Midbrain (tissue), 1 donor: ENCODE measurements at regions not wholly inside any gene's neighbourhood (a gene's known extent, or its start where the extent isn't known, plus 50 kb on each side); places are given as distances from the start of the nearest gene placed in this dataset.

Source experiments
- DNase-seq: peaks from one replicate; lab custom pipeline; 2025; lab: John Stamatoyannopoulos, UW

DNA sequence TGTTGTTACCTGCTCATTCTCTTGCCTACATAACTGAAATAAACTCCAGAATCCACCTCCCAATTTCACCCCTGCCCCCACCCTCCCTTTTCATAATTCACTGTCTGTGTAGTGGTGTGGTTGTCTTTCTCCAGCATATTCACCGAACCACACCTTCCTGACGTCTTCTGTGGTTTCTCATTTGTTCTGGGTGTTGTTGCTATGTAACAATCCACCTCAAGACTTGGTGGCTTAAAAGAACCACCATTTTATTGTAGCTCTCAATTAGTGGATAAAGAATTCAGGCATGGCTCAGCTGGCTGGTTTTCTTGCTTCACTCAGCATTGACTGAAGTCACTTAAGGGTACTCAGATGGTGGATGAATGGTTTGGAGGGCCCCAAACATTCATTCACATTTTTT is 229.8 kb downstream of the MAF start:
- no peak for DNase-seq

DNA sequence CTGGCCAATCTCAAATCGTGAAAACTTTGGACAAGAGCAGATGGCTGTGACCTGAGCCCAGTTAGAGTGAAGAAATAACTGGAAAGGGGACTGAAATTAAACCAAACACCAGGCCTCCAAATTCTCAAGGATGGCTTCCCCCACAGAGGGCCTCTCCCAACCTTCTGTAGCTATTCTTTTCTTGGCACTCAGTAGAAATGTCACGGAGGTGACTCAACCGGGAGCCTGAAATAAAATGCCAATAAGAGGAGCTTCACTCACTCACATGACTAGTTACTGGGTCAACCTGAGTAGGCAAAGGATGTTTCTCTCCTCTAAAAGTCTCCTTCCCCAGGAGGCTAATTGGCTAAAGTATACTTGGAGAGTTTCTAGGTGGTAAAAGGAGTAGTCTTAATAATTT is 230.7 kb downstream of the MAF start:
- DNase-seq: no peak

DNA sequence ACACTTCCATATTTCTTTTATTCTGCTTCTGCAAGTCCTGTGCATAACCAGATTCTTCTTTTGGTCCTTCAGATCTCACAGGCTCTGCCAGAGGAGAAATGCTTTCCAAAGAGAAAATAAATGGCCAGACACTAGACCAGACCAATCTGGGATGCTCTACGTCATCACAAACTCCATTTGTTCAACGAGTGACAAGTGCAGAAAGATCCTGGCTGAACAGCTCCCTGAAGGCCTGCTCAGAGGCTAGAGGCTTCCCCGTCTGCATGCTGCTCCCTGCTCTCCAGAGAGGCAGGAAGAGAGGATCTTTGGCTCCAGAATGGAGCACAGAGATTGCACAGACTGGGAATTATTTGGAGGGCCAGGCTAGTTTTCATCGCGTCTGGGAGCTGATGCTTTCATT is 232.7 kb downstream of the MAF start:
- no peak for DNase-seq

DNA sequence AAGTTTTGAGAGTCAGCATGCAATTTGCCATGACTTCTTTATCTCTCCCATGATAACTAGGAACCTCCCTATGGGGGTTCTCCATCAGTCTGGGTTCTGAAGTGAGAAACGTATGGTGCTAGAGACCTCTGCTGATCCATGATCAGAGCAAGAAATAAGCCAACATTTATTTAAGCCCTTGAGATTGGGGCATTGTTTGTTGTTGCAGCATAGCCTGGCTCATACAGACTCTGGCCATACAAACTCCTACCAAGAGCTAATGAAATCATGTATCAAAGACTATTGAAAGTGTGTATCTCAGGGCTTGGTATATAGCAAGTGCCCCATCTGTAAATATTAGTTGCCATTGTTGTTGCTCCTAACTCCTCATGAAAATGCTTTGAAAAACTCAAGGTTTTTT is 233.9 kb downstream of the MAF start:
- no peak for DNase-seq

DNA sequence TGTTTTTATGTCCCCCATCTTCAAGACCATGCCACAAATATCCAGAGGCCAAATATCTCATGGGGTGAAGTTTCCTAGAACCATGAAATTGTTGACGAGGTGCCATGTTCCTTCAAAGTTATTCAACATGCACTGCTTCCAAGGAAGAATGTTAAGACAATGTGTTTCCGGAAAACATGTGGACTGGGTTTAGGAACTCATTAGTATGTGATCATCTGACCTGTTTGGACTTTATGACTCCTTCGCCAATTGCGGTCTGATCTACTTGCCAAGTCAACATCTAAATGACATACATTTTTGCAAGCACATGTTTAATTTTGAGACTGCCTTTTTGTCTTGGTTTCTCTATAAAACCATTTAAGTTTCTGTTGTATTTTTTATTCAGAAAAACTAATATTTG is 234.8 kb downstream of the MAF start:
- DNase-seq: no peak

DNA sequence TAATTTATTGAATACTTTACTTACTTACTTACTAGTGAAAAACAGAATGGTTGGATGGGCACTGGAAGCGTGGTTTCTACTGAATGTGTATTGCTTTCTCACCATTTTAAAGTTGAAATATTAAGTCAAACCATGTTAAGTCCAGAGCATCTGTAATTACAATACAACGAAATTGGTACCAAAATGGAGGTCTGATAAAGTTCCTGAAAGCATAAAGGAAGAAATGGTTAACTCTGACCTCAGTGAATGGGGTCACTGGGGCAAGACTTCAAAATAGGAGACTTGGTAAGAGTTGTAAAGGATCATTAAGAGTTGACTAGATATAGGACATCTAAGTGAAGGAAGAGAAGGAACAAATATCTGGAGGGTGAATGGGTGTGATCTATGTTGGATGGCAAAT is 237.1 kb downstream of the MAF start:
- no peak for DNase-seq

DNA sequence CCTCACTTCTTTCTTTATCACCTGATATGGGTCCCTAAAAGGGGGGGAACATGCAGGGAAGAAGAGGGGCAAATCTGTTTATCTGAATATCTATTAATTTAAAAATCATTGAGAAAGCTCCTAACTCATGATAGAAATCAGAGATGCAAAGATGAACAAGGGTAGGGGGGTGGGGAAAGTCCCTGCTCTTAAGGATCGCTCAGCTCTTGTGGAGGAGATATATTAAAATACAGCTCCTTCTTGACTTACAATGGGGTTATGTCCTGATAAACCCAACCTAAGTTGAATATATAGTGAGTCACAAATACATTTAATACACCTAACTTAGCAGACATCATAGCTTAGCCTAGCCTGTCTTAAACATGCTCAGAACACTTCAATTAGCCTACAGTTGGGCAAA is 237.5 kb downstream of the MAF start:
- DNase-seq: no peak

DNA sequence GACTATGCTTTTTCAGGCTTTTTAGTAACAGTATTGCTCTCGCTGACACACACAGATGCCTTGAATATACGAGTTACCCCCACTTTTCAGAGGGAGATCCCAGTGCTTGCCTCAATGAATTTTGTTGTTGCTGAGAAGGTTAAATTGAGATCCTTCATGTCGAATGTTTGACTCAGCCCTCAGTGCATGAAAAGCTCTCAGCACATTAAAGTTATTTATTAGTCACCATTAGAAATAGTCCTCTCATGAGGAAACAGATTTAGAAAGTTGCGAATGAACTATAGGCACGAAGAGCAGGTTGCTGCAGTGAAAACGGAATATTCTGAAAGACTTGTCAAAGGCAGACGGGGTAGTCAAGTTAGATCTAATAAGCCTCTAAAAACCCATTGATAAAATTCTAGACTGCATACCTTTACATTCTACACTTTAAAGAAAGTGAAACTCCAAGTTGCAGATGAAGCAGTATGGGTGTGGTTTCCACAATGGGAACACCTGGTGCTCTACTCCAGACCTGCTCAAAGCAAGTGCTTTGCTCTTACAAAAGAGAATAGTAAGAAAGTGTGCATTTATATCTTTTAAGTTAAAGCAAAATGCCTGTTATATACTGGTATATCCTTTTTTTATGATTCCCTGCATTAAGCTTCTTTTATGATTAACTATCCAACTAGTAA is 238.1 kb downstream of the MAF start:
- no peak for DNase-seq

DNA sequence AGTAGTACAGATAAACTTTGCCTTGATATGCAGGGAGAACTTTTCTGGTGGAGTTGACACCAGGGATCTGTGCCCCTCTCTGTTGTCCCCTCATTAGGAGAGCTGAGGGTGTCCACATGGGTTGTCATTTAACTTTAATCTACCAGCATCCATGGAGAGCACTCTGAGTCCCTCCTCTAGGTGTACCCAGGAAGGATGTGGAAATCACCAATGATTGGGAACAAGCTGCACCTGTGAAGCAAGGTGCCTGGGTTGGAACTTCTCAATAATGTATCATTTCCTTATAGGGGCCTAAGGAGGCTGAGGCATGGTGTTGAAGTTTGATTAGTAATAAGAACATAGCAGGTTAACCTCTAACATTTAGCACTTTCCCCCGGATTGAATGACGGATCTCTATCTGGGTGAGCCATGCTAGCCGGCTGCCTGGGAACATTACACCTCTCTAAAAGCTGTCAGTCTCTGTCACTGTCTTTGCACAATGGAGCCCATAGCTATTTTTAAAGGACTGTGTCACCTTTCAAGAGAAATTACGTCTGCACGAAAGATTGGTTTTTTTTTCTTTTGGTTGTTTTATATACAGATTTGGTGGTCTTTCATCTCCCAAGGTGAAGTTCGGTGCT is 239.3 kb downstream of the MAF start:
- DNase-seq: no peak

DNA sequence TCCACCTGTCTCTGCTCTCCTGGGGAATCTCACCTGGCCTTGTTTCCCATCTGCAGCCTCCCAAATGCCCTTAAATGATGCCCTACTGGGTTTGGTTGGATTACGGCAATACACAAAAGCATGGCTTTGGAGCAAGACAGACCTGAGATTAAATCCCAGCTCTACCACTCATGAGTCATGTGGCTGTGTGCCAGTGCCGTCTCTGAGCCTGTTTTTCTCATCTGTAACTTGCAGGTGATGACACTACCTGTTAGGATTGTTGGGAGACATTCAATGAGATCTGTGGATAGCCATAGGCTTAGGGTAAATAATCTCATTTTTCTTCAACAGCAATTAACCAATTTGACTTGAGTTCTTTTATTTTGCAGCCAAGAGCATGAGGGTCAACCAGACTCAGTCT is 240.3 kb downstream of the MAF start:
- DNase-seq: no peak

DNA sequence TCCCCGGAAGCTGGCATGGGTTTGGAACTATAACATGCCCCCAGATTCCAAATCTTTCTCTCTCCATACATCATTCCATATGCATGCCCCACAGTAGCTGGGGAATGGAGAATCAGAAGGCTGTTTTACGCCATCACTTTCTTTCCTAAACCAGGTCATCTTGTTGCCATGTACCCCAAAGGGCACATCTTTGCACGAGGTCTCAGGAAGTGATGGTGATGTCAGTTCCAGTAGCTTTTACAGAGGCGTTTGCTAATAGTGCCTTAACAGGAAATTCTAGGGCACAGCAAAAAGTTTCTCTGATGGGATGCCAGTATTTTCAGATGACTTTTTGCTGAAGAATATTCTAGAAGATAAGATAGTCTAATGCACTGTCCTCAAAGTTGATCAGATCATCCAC is 241.5 kb downstream of the MAF start:
- no peak for DNase-seq

DNA sequence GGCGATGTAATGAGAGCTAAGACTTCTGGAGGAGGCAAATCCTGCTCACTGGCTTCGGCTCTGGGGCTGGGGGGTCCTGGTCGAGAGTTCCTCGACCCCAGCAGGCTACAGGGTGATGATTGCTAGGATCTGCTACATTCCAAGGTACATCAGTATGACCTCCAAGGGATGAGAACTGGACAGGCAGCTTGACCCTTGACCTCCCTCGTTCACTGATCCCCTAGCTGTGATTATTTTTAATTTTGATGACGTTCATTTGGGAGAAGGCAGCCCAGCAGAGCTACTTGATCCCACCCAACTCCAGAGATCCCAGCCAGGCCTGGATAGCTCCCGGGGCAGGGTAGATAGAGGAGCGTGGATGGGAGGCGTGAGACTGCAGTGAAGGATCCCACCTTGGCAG is 242.3 kb downstream of the MAF start:
- no peak for DNase-seq

DNA sequence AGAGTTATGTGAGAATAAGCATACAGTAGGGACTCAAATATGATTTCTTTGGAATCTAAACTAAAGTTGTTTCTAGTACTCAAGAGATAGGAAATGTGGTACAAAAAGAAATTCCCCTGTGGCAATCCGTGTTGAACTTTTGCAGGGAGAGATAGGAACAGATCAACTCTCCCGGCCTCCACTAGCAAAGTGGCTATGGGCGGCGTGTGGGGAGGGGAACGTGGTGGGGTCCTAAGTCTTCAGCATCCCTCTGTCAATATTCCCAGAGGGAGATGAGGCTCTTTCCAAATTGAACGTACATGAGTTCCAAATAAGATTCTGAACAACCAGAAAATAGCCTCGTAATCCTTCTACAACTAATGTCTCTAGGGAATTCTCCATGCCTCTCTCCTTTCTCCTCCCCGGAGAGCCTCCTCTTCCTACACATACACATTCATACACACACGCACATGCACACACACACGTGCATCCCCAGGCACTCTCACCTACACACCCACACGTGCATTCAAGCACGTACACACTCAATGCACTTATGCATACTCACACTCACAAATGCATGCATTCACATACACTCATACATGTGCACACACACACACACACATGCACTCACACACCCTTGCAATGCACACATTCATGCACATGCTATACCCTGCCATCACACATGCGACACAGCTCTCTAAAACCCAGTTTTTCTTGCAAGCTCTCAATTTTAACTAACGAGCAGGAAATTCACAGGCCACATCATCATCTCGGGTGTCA is 244.8 kb downstream of the MAF start:
- DNase-seq: no peak

DNA sequence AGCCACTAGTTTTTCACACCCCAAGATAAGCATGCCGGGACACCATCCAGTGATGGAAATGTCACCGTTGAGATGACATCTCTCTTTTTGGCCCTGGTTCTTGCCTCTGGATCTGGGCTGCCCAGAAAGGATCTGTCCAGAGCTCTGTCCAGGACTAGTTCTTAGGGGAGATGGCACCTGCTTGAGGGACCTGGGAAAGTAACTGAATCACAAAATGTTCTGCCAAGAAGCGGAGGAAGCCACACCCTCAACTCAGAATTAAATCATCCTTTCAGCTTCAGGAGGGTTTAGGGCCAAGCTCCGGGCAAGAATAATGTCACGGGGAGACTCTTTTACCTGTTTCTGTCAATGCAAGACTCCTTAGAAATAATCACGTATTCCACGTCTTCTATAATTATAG is 248.6 kb downstream of the MAF start:
- DNase-seq: no peak

DNA sequence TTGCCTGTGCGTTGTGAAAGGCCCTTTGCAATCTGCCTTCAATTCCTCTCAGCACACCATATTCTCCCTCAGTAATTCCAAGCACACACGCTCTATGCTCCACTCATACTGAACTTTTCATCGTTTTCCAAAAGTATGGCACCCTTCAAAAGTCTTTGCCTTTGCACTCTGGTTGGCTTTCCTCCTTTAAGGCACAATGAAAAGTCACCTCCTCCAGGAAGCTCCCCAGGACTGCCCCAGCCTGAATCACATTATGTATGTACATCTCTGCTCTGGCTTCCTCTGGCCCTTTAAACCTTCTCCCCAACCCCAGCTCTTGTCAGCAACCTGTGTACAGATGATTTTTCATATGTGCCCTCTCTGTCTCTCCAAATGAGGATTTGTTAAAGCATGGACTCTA is 250.7 kb downstream of the MAF start:
- no peak for DNase-seq

DNA sequence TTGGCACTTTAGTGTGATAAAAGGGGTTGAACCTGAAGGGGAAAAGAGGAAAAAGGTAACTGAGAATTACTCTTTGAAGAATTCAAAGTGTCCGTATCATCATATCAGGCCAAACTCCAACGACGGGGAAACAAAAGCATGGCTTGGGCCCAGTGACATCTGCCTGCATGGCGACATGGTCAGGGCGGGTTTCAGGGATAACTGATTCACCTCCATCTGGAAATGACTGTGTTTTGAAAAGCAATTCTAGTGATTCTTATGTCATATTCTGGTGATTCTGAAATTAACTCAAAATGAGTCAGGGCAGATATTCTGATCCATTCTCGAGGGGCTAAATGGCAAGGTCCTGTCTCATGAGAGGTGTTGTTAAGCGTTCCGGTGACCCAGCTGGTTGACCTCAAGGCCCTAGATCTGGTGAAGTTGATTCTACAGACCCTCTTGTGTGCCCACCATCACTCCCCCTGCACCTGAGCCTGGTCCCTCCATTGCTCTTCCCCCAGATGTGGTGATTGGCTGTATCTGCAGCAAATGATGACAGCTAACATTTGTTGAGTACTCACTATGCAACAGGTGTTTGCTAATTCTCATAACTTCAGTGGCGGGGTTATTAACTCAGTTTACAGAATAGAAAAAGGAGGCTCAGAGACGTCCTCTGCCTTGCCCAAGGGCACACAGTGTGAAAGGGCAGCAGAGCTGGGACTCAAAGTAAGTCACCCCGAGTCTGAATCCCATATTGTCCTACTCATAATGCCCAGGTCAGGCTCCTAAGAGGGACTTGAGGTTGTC is 251.8 kb downstream of the MAF start:
- no peak for DNase-seq

DNA sequence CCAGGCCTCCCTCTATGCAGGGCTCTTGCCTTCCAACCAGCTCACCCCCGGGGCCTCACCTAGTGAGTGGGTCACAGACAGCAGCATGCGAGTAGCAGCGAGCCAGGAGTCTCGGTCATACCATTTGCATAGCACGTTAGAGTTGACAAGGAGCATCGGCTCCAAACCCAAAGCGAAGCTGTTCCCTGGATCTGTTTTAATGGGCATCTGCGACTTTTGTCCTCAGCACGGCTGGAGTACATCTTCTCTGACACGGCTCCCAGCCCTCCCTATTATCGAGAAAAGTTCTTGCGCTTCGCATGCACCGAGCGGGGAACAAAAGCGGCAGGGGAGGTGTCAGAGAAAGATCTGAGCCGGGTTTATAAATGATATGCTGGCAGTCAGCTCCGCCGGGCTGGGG is 253.3 kb downstream of the MAF start:
- no peak for DNase-seq

DNA sequence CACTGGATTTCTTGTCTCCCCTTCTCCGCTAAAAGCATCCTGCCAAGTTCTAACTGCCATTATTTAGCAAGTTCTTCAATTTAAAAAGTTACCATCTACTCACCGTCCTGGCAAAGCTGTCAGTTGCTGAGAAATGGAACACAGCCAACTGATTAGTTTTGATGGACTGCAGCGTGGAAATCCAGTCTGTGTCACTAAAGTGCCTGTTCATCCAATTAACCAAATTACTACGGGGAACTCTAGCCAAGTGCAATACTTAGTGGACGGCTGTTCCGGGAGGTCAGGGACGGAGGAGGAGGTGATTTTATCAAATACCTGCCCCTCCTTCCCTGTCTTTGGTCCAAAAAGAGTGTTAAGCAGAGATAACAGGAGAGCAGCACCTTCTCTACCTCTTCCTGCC is 260.7 kb downstream of the MAF start:
- no peak for DNase-seq

DNA sequence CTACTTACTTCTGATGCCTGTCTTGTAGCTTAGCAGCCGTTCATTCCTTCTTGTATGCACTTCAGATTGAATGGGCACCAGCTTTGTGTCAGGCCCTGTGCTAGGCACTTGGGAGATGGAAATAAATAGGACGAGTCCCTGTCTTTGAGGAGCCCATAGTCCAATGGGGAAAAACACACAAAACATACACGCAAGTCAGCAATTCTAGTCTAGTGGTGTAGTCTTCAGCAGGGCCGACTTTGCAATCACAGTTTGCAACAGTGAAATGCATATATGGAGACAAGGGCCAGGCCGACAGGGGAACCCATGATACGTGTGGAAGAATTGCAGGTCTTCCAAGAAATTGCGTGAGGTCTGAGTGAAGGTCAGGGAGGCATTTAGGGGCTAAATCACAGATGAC is 262.6 kb downstream of the MAF start:
- DNase-seq: no peak

DNA sequence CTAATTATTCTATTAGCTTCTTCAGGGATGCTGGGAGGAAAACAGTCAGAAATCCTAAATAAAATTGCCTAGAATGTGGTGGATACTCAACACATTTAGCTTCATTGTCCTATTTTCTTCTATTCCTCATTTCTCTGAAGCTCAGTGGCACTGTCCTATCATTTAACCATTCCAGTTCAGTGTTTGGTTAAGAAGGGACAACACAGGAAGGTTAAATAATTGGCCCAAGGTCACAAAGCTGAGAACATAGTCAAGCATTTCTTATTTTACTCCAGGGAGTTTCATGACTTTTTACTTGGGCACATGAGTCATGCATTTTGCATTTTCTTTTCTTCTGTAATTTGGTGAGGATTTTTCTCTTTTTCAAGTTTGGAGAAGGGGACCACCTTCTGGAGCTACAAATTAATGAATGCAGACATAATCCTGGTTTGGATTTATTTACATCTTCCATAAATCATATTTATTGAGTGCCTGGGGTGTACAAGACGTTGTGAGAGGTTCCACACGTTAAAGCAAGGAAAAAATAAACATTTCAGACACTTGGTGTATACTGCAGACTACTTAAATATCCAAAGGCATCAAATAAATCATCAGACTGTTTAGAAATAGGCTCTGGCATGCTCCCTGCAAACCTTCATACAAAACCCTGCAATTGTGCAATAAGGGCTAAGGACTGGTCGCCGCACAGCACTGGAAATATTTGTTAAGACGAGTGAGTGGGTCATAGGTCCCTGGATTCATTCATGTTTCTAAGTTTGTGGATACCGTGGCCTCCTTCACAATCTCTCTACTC is 263.9 kb downstream of the MAF start:
- DNase-seq: no peak

DNA sequence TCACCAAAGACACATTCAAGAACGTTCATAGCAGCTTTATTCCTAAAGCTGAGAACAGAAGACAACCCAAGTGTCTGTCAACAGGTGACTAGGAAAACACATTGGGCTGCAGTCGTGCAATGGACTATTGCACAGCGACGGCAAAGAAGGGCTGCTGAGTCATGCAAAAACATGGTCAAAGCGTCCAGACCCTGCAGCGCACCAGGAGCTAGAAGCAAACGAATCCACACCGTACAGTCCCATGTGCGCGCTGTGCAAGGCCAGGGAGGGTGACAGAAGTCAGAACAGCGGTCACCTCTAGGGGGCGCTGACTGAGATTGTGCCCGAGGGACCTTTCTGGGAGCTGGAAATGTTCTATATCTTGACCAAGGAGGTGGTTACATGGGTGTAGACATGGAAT is 266.4 kb downstream of the MAF start:
- no peak for DNase-seq

DNA sequence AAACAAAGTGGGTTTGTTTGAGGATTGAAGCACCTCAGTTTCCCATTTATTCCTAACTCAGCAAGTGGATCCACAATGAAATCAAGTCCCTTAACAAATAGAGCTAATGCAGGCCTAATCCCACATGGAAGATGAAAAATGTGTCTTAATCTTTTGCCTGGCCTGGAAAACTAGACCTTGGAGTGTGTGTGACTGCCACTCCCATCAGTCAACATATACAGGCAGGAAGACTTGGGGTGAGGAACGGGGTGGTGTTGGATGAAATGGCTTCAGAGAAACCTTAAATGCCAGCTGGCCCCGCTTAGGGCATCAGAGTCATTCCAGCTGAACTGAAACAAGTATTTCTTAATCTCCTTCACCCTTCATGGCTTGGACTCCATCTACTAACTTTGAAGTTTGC is 269.5 kb downstream of the MAF start:
- no peak for DNase-seq
